ENCODE measurements at regions not wholly inside any gene's neighbourhood (a gene's known extent, or its start where the extent isn't known, plus 50 kb on each side); places are given as distances from the start of the nearest gene placed in this dataset.

DNA sequence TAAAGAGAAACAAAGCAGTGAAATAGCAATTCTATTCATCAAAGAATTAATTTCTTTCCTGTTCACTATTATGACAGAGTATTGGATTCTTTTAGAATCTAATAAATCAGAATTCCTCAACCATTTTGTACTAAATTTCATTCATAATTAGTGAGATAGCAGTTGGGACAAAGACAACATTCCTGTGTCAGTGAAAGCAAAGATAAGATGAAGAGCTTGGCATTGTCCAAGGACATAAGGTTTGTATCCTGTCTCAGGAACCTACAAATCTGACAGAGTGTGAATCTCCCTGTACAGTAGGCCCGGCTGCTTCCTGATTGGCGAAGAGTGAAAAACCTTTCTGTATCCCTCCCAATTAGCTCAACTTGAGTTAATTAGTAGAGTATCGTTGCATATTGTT lies 349.1 kb downstream of the ISL1 start:
- TF ChIP-seq, protein P1, sequence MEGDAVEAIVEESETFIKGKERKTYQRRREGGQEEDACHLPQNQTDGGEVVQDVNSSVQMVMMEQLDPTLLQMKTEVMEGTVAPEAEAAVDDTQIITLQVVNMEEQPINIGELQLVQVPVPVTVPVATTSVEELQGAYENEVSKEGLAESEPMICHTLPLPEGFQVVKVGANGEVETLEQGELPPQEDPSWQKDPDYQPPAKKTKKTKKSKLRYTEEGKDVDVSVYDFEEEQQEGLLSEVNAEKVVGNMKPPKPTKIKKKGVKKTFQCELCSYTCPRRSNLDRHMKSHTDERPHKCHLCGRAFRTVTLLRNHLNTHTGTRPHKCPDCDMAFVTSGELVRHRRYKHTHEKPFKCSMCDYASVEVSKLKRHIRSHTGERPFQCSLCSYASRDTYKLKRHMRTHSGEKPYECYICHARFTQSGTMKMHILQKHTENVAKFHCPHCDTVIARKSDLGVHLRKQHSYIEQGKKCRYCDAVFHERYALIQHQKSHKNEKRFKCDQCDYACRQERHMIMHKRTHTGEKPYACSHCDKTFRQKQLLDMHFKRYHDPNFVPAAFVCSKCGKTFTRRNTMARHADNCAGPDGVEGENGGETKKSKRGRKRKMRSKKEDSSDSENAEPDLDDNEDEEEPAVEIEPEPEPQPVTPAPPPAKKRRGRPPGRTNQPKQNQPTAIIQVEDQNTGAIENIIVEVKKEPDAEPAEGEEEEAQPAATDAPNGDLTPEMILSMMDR (IDR thresholded peaks at IDR 0.05): no peak
- TF ChIP-seq POLR2A (IDR thresholded peaks at IDR 0.05): no peak
- TF ChIP-seq POLR2AphosphoS5 (IDR thresholded peaks at IDR 0.05): no peak
